Neural cell (in vitro differentiated cells): ENCODE measurements at regions not wholly inside any gene's neighbourhood (a gene's known extent, or its start where the extent isn't known, plus 50 kb on each side); places are given as distances from the start of the nearest gene placed in this dataset.

ENCODE experiments used
- EP300 ChIP-seq: fragments of 450-650 bp; conservative IDR thresholded peaks from 2 replicates; pipeline ENCODE4 v1.6.1; 2014; ENCODE audit warnings: antibody characterized with exemption, mild to moderate bottlenecking, moderate library complexity; ENCODE audit not compliant: poor library complexity, severe bottlenecking
- POLR2AphosphoS5 ChIP-seq: IDR thresholded peaks from 2 replicates; pipeline ENCODE4 v1.6.1; 2012
- RAD21 ChIP-seq: fragments of 450-650 bp; conservative IDR thresholded peaks from 2 replicates; pipeline ENCODE4 v1.6.1; 2014; ENCODE audit warnings: antibody characterized with exemption, mild to moderate bottlenecking, moderate library complexity
- REST ChIP-seq: IDR thresholded peaks from 2 replicates; pipeline ENCODE4 v1.6.1; 2012; ENCODE audit warnings: borderline replicate concordance
- SMC3 ChIP-seq: fragments of 450-650 bp; conservative IDR thresholded peaks from 2 replicates; pipeline ENCODE4 v1.6.1; 2014; ENCODE audit warnings: antibody characterized with exemption, mild to moderate bottlenecking, moderate library complexity; ENCODE audit not compliant: poor library complexity
- TF ChIP-seq, protein P1 (sequence below): fragments of 450-650 bp; IDR thresholded peaks from 2 replicates; pipeline ENCODE4 v1.5.1; 2014; ENCODE audit warnings: antibody characterized with exemption, mild to moderate bottlenecking, moderate library complexity; ENCODE audit not compliant: poor library complexity, severe bottlenecking

DNA sequence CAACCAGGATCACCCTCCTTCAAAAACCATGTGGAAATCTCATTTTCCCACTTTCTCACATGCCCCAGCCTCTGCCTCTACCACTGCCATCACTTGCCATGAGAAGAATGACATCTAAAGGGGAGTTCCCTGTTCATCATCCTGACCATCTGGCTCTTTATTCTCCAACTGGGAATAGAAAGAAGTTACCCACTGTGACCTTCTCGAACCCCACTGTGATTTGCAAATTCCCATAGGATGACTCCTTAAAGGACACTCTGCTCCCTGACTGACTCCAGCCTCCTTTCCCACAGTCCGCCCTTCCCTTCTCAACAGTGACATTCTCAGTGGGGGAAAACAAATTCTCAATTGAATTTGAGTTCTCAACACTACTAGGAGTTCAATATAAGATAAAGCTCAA is 440.5 kb downstream of the NR2F2 start:
- TF ChIP-seq POLR2AphosphoS5: no peak
- TF ChIP-seq REST: no peak
- no peak for TF ChIP-seq EP300
- TF ChIP-seq, protein P1, sequence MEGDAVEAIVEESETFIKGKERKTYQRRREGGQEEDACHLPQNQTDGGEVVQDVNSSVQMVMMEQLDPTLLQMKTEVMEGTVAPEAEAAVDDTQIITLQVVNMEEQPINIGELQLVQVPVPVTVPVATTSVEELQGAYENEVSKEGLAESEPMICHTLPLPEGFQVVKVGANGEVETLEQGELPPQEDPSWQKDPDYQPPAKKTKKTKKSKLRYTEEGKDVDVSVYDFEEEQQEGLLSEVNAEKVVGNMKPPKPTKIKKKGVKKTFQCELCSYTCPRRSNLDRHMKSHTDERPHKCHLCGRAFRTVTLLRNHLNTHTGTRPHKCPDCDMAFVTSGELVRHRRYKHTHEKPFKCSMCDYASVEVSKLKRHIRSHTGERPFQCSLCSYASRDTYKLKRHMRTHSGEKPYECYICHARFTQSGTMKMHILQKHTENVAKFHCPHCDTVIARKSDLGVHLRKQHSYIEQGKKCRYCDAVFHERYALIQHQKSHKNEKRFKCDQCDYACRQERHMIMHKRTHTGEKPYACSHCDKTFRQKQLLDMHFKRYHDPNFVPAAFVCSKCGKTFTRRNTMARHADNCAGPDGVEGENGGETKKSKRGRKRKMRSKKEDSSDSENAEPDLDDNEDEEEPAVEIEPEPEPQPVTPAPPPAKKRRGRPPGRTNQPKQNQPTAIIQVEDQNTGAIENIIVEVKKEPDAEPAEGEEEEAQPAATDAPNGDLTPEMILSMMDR: no peak
- no peak for TF ChIP-seq SMC3
- TF ChIP-seq RAD21: no peak
